ENCODE measurements at regions not wholly inside any gene's neighbourhood (a gene's known extent, or its start where the extent isn't known, plus 50 kb on each side); places are given as distances from the start of the nearest gene placed in this dataset.
"Not testable (repeated sequence)": the region's sequence is repeated elsewhere in the genome, so short reads cannot be mapped to it uniquely, and the experiment has no call there.

- TF ChIP-seq CTCF (conservative IDR thresholded peaks at IDR 0.05; ENCODE audit: low read length); EZH2phosphoT487 (IDR thresholded peaks at IDR 0.05; ENCODE audit: borderline replicate concordance): not testable (repeated sequence)
Observed at GRCh38 chr17:26987851-26988250, 306.1 kb upstream of the WSB1 start.
